HEK293 (cell line): ENCODE measurements at regions not wholly inside any gene's neighbourhood (a gene's known extent, or its start where the extent isn't known, plus 50 kb on each side); places are given as distances from the start of the nearest gene placed in this dataset.

ENCODE experiments used
- CTCF ChIA-PET: fragments of 350-600 bp; formaldehyde crosslinking; extraction: SDS; loops from one replicate; lab custom pipeline; 2021; ENCODE audit warnings: antibody characterized with exemption; lab: Yijun Ruan, JAX
- POLR2A ChIA-PET: fragments of 300-600 bp; formaldehyde crosslinking; extraction: SDS; loops from one replicate; lab custom pipeline; 2020; ENCODE audit warnings: antibody characterized with exemption, inconsistent platforms; lab: Yijun Ruan, JAX
- H3K27ac ChIP-seq: fragments of 200-500 bp; sonication (Bioruptor generic); 2 replicates; pipeline ENCODE4 v1.5.1; 2014; ENCODE audit warnings: low read depth, low read length, control low read depth, inconsistent platforms; ENCODE audit errors: extremely low read depth
- H3K36me3 ChIP-seq, 2 experiments: fragments of 200-500 bp in 1 of 2; sonication (Bioruptor generic) in 1 of 2; 1 replicate in 1 of 2; 2 replicates in 1 of 2; pipeline ENCODE4 v1.5.1; 2014 to 2017; ENCODE audit warnings: inconsistent platforms in 2 of 2, low read length in 2 of 2; ENCODE audit not compliant: control insufficient read depth in 2 of 2, insufficient read depth in 1 of 2
- H3K4me1 ChIP-seq: fragments of 200-500 bp; sonication (Bioruptor generic); 2 replicates; pipeline ENCODE4 v1.5.1; 2014; ENCODE audit warnings: mild to moderate bottlenecking, low read length, inconsistent platforms; ENCODE audit not compliant: control insufficient read depth, insufficient read depth
- H3K4me3 ChIP-seq: 2 replicates; pipeline ENCODE4 v1.5.1; 2011; ENCODE audit warnings: low read depth, mild to moderate bottlenecking, control low read depth, low read length, moderate library complexity
- H3K9me3 ChIP-seq: fragments of 200-500 bp; sonication (Bioruptor generic); 2 replicates; pipeline ENCODE4 v1.5.1; 2014; ENCODE audit warnings: low read depth, low read length, inconsistent platforms; ENCODE audit not compliant: control insufficient read depth, insufficient read depth
- IKZF3 ChIP-seq: fragments of 450-650 bp; IDR thresholded peaks from 2 replicates; pipeline ENCODE4 v1.5.0; 2018; ENCODE audit warnings: missing biosample characterization, mild to moderate bottlenecking, missing genetic modification characterization, moderate library complexity
- SALL2 ChIP-seq: fragments of 450-650 bp; formaldehyde crosslinking; IDR thresholded peaks from 2 replicates; pipeline ENCODE4 v1.5.0; 2017; ENCODE audit warnings: missing biosample characterization, mild to moderate bottlenecking, missing genetic modification characterization, borderline replicate concordance
- ZBTB8A ChIP-seq: fragments of 450-650 bp; formaldehyde crosslinking; IDR thresholded peaks from 2 replicates; pipeline ENCODE4 v1.5.1; 2016; ENCODE audit warnings: missing biosample characterization, missing genetic modification characterization
- ZFP37 ChIP-seq: fragments of 450-650 bp; formaldehyde crosslinking; IDR thresholded peaks from 2 replicates; pipeline ENCODE4 v1.5.1; 2016; ENCODE audit warnings: missing biosample characterization, missing genetic modification characterization
- ZNF19 ChIP-seq: fragments of 450-650 bp; formaldehyde crosslinking; IDR thresholded peaks from 2 replicates; pipeline ENCODE4; 2016; ENCODE audit warnings: missing biosample characterization, missing genetic modification characterization, low read depth
- ZNF266 ChIP-seq: fragments of 450-650 bp; formaldehyde crosslinking; IDR thresholded peaks from 2 replicates; pipeline ENCODE4 v1.5.1; 2016; ENCODE audit warnings: missing biosample characterization, missing genetic modification characterization, low read depth
- ZNF274 ChIP-seq, 2 experiments: fragments of 200-500 bp in 1 of 2; fragments of 450-650 bp in 1 of 2; sonication (Bioruptor generic) in 1 of 2; formaldehyde crosslinking in 1 of 2; IDR thresholded peaks; 2 replicates each; pipeline versions ENCODE4 v1.5.1 to v1.6.1; 2014 to 2016; ENCODE audit warnings: borderline replicate concordance in 1 of 2, inconsistent platforms in 1 of 2, low read length in 1 of 2, missing biosample characterization in 1 of 2, missing genetic modification characterization in 1 of 2
- ZNF354C ChIP-seq: fragments of 450-650 bp; formaldehyde crosslinking; IDR thresholded peaks from 2 replicates; pipeline ENCODE4 v1.5.1; 2016; ENCODE audit warnings: missing biosample characterization, missing genetic modification characterization, low read depth, borderline replicate concordance
- ZNF426 ChIP-seq: fragments of 450-650 bp; formaldehyde crosslinking; IDR thresholded peaks from 2 replicates; pipeline ENCODE4 v1.5.1; 2017; ENCODE audit warnings: missing biosample characterization, missing genetic modification characterization, mild to moderate bottlenecking, inconsistent platforms, moderate library complexity
- ZNF549 ChIP-seq: fragments of 450-650 bp; IDR thresholded peaks from 2 replicates; pipeline ENCODE4 v1.5.1; 2018; ENCODE audit warnings: missing biosample characterization, missing genetic modification characterization, mild to moderate bottlenecking, inconsistent platforms, moderate library complexity
- ZNF843 ChIP-seq: fragments of 450-650 bp; formaldehyde crosslinking; IDR thresholded peaks from 2 replicates; pipeline ENCODE4 v1.5.1; 2016; ENCODE audit warnings: missing biosample characterization, missing genetic modification characterization
- TF ChIP-seq, protein P1 (sequence below): fragments of 450-650 bp; formaldehyde crosslinking; IDR thresholded peaks from 2 replicates; pipeline ENCODE4 v1.5.1; 2016; ENCODE audit warnings: missing biosample characterization, missing genetic modification characterization
- TF ChIP-seq, protein P2 (sequence below): fragments of 450-650 bp; formaldehyde crosslinking; IDR thresholded peaks from 2 replicates; pipeline ENCODE4 v1.5.1; 2016; ENCODE audit warnings: missing biosample characterization, missing genetic modification characterization
- TF ChIP-seq, protein P3 (sequence below): IDR thresholded peaks from 2 replicates; pipeline ENCODE4 v1.6.1; 2011; ENCODE audit warnings: mild to moderate bottlenecking, low read depth, low read length, borderline replicate concordance
- TF ChIP-seq, protein P4 (sequence below): sonication (generic); formaldehyde crosslinking; IDR thresholded peaks from 2 replicates; pipeline ENCODE4 v1.8.1; 2022; ENCODE audit warnings: mild to moderate bottlenecking, moderate library complexity, missing genetic modification reagents
- TF ChIP-seq, protein P5 (sequence below): fragments of 450-650 bp; formaldehyde crosslinking; IDR thresholded peaks from 2 replicates; pipeline ENCODE4 v1.5.1; 2016; ENCODE audit warnings: missing biosample characterization, missing genetic modification characterization, borderline replicate concordance
- TF ChIP-seq, protein P6 (sequence below): fragments of 450-650 bp; formaldehyde crosslinking; IDR thresholded peaks from 2 replicates; pipeline ENCODE4 v1.5.1; 2016; ENCODE audit warnings: missing biosample characterization, missing genetic modification characterization
- TF ChIP-seq, protein P7 (sequence below): fragments of 450-650 bp; formaldehyde crosslinking; conservative IDR thresholded peaks from 2 replicates; pipeline ENCODE4 v1.5.1; 2016; ENCODE audit warnings: low read depth, missing biosample characterization, missing genetic modification characterization

DNA sequence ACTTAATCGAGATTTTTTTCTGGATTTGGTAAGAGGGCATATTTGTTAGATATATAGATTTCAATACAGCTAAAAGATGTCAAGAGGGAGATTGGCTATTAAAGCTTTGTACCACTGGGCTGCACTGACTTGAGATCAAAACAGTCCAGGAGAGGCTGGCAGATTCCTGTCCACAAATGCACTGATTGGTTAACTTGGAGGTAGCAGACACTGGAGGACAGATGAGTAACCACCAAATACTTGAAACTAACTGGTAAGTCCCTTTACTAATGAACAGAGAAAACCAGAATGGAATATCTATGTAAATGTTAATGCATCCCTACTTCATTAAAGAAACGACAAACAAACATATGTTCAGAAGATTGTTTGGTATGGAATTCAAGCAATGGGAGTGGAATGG lies 416.6 kb downstream of the LRIG3 start:
- Histone ChIP-seq H3K4me3 (no peak overlapping the region), H3K36me3 (no peaks in the 10 kb centered on the region), H3K4me1 (peaks cover 5% of the 10 kb centered on the region; the same call in 1 of the 2 replicates), H3K9me3 (no peaks in the 10 kb centered on the region), H3K27ac (no peak overlapping the region)
- TF ChIP-seq, protein P1, sequence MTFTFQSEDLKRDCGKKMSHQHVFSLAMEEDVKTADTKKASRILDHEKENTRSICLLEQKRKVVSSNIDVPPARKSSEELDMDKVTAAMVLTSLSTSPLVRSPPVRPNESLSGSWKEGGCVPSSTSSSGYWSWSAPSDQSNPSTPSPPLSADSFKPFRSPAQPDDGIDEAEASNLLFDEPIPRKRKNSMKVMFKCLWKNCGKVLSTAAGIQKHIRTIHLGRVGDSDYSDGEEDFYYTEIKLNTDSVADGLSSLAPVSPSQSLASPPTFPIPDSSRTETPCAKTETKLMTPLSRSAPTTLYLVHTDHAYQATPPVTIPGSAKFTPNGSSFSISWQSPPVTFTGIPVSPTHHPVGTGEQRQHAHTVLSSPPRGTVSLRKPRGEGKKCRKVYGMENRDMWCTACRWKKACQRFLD (tag by site-specific recombination), result no peak
- TF ChIP-seq, protein P2, sequence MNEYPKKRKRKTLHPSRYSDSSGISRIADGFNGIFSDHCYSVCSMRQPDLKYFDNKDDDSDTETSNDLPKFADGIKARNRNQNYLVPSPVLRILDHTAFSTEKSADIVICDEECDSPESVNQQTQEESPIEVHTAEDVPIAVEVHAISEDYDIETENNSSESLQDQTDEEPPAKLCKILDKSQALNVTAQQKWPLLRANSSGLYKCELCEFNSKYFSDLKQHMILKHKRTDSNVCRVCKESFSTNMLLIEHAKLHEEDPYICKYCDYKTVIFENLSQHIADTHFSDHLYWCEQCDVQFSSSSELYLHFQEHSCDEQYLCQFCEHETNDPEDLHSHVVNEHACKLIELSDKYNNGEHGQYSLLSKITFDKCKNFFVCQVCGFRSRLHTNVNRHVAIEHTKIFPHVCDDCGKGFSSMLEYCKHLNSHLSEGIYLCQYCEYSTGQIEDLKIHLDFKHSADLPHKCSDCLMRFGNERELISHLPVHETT (tag by site-specific recombination), result no peak
- no peak for TF ChIP-seq ZFP37 (tag by site-specific recombination)
- no peak for TF ChIP-seq ZNF266 (tag by site-specific recombination)
- TF ChIP-seq, protein P3, sequence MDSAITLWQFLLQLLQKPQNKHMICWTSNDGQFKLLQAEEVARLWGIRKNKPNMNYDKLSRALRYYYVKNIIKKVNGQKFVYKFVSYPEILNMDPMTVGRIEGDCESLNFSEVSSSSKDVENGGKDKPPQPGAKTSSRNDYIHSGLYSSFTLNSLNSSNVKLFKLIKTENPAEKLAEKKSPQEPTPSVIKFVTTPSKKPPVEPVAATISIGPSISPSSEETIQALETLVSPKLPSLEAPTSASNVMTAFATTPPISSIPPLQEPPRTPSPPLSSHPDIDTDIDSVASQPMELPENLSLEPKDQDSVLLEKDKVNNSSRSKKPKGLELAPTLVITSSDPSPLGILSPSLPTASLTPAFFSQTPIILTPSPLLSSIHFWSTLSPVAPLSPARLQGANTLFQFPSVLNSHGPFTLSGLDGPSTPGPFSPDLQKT, result no peak
- no peak for TF ChIP-seq ZNF19 (tag by site-specific recombination)
- TF ChIP-seq ZNF274 (IDR thresholded peaks at IDR 0.05; ENCODE audit: low read length), result no peak
- TF ChIP-seq ZNF274 (tag by site-specific recombination; IDR thresholded peaks at IDR 0.05; ENCODE audit: borderline replicate concordance), result no peak
- TF ChIP-seq ZNF843 (tag by site-specific recombination), result no peak
- TF ChIP-seq, protein P4, sequence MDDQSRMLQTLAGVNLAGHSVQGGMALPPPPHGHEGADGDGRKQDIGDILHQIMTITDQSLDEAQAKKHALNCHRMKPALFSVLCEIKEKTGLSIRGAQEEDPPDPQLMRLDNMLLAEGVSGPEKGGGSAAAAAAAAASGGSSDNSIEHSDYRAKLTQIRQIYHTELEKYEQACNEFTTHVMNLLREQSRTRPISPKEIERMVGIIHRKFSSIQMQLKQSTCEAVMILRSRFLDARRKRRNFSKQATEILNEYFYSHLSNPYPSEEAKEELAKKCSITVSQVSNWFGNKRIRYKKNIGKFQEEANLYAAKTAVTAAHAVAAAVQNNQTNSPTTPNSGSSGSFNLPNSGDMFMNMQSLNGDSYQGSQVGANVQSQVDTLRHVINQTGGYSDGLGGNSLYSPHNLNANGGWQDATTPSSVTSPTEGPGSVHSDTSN, result no peak
- TF ChIP-seq, protein P5, sequence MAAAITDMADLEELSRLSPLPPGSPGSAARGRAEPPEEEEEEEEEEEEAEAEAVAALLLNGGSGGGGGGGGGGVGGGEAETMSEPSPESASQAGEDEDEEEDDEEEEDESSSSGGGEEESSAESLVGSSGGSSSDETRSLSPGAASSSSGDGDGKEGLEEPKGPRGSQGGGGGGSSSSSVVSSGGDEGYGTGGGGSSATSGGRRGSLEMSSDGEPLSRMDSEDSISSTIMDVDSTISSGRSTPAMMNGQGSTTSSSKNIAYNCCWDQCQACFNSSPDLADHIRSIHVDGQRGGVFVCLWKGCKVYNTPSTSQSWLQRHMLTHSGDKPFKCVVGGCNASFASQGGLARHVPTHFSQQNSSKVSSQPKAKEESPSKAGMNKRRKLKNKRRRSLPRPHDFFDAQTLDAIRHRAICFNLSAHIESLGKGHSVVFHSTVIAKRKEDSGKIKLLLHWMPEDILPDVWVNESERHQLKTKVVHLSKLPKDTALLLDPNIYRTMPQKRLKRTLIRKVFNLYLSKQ (tag by site-specific recombination), result no peak
- TF ChIP-seq ZNF426 (tag by site-specific recombination), result no peak
- no peak for TF ChIP-seq ZNF549 (tag by site-specific recombination)
- no peak for TF ChIP-seq SALL2 (tag by site-specific recombination)
- ChIA-PET CTCF (no interaction called here), POLR2A (no interaction called here)

DNA sequence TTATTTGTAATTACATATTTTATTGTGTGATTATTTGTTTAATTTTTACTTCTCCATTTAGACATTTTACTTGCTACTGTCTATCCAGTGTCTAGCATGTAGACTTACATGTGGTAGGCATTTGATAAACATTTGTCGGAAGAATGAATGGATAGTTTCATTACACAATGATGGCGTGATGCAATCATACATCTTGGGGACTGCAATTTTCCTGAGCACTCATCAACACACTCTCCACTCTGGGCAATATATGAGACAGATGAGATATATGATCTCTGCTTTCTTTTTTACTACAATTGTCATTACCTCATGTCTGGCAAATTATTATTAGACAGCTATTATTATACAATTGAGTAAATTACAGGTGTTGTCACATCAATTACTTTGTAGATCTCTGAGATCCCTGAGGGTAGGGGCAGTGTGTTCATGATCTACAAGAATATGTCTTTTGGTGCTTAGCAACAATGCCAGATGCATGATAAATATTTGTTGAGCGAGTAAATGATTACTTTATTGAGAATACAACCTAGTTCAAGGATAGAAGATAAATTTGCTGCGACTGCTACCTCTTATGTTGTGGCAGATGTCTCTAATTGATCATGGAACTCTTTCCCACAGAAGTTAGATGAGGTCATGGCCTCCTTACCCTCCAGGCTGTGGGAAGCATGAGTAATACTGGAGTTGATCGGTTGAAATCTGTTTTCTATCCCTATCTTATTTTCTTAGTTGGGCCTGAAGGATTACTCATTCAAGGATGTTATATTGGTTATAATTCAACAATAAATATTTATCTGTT lies 416.0 kb downstream of the LRIG3 start:
- H3K4me1 ChIP-seq, result peaks cover 5% of the 10 kb centered on the region; the same call in 1 of the 2 replicates
- no peak overlapping the region for H3K4me3 ChIP-seq
- ChIA-PET CTCF (no interaction called here), POLR2A (no interaction called here)
- H3K9me3 ChIP-seq, result no peaks in the 10 kb centered on the region
- no peak overlapping the region for H3K27ac ChIP-seq
- H3K36me3 ChIP-seq, result no peaks in the 10 kb centered on the region
- TF ChIP-seq IKZF3 (tag by site-specific recombination) (no peak), ZBTB8A (tag by site-specific recombination) (no peak), ZNF354C (tag by site-specific recombination) (no peak)
- TF ChIP-seq, protein P6, sequence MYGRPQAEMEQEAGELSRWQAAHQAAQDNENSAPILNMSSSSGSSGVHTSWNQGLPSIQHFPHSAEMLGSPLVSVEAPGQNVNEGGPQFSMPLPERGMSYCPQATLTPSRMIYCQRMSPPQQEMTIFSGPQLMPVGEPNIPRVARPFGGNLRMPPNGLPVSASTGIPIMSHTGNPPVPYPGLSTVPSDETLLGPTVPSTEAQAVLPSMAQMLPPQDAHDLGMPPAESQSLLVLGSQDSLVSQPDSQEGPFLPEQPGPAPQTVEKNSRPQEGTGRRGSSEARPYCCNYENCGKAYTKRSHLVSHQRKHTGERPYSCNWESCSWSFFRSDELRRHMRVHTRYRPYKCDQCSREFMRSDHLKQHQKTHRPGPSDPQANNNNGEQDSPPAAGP, result no peak
- TF ChIP-seq, protein P7, sequence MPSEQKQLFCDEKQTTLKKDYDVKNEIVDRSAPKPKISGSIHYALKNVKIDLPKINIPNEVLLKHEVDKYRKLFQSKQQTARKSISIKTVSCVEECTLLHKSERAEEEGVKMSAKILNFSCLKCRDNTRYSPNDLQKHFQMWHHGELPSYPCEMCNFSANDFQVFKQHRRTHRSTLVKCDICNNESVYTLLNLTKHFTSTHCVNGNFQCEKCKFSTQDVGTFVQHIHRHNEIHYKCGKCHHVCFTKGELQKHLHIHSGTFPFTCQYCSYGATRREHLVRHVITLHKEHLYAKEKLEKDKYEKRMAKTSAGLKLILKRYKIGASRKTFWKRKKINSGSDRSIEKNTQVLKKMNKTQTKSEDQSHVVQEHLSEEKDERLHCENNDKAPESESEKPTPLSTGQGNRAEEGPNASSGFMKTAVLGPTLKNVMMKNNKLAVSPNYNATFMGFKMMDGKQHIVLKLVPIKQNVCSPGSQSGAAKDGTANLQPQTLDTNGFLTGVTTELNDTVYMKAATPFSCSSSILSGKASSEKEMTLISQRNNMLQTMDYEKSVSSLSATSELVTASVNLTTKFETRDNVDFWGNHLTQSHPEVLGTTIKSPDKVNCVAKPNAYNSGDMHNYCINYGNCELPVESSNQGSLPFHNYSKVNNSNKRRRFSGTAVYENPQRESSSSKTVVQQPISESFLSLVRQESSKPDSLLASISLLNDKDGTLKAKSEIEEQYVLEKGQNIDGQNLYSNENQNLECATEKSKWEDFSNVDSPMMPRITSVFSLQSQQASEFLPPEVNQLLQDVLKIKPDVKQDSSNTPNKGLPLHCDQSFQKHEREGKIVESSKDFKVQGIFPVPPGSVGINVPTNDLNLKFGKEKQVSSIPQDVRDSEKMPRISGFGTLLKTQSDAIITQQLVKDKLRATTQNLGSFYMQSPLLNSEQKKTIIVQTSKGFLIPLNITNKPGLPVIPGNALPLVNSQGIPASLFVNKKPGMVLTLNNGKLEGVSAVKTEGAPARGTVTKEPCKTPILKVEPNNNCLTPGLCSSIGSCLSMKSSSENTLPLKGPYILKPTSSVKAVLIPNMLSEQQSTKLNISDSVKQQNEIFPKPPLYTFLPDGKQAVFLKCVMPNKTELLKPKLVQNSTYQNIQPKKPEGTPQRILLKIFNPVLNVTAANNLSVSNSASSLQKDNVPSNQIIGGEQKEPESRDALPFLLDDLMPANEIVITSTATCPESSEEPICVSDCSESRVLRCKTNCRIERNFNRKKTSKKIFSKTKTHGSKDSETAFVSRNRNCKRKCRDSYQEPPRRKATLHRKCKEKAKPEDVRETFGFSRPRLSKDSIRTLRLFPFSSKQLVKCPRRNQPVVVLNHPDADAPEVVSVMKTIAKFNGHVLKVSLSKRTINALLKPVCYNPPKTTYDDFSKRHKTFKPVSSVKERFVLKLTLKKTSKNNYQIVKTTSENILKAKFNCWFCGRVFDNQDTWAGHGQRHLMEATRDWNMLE, result no peak
